H1 (cell line): ENCODE measurements at regions not wholly inside any gene's neighbourhood (a gene's known extent, or its start where the extent isn't known, plus 50 kb on each side); places are given as distances from the start of the nearest gene placed in this dataset.

Experiments
- CTCF ChIA-PET: fragments of 300-600 bp; sonication (Branson Sonifier 250); formaldehyde crosslinking; loops from one replicate; lab custom pipeline; 2021; ENCODE audit not compliant: partially characterized antibody; lab: Charles Lee
- POLR2A ChIA-PET: fragments of 300-600 bp; sonication (Branson Sonifier 250); formaldehyde crosslinking; loops from one replicate; lab custom pipeline; 2021; ENCODE audit warnings: inconsistent platforms; ENCODE audit not compliant: partially characterized antibody; lab: Charles Lee
- DNase-seq, 2 experiments: peaks; one replicate each; pipeline versions ENCODE4 v3.0.0 to v3.0.0-alpha.2; 2010 to 2022; ENCODE audit warnings: low spot score in 2 of 2, low read depth in 1 of 2, mixed read lengths in 1 of 2
- FAIRE-seq: peaks from 2 replicates; lab custom pipeline; 2011; peaks lifted over from hg19 to GRCh38; lab: Jason Lieb, UNC
- H2AFZ ChIP-seq: 2 replicates; pipeline ENCODE4 v1.8.1; 2012; ENCODE audit warnings: low read length, inconsistent platforms
- H2AK5ac ChIP-seq: 2 replicates; pipeline ENCODE4 v1.6.1; 2013; ENCODE audit warnings: low read depth, low read length
- H2BK120ac ChIP-seq: replicated peaks from 2 replicates; pipeline ENCODE3; 2013; ENCODE audit warnings: low read depth, low read length, inconsistent platforms
- H2BK12ac ChIP-seq: 2 replicates; pipeline ENCODE4 v1.6.1; 2013; ENCODE audit warnings: low read depth, low read length
- H2BK15ac ChIP-seq: 2 replicates; pipeline ENCODE4 v1.6.1; 2013; ENCODE audit warnings: low read length
- H2BK20ac ChIP-seq: 2 replicates; pipeline ENCODE4 v1.6.1; 2013; ENCODE audit warnings: low read length
- H2BK5ac ChIP-seq: 2 replicates; pipeline ENCODE4 v1.6.1; 2013; ENCODE audit warnings: low read depth, low read length
- H3K14ac ChIP-seq: 2 replicates; pipeline ENCODE4 v1.6.1; 2013; ENCODE audit warnings: inconsistent platforms; ENCODE audit not compliant: insufficient read length
- H3K18ac ChIP-seq: 2 replicates; pipeline ENCODE4 v1.6.1; 2013; ENCODE audit warnings: low read length; ENCODE audit errors: extremely low read depth
- H3K23ac ChIP-seq: 2 replicates; pipeline ENCODE4 v1.6.1; 2013; ENCODE audit warnings: inconsistent platforms; ENCODE audit not compliant: insufficient read length
- H3K23me2 ChIP-seq: 2 replicates; pipeline ENCODE4 v1.6.1; 2013; ENCODE audit warnings: low read depth, low read length
- H3K27ac ChIP-seq: 2 replicates; pipeline ENCODE4 v1.6.1; 2011; ENCODE audit warnings: low read depth, low read length, inconsistent platforms
- H3K27me3 ChIP-seq, 4 experiments: replicated peaks in 1 of 4; 1 replicate in 1 of 4; 2 replicates in 3 of 4; pipeline versions ENCODE4 v1.6.1 to v1.8.1; 2011 to 2013; ENCODE audit warnings: low read length in 3 of 4, mild to moderate bottlenecking in 3 of 4, inconsistent platforms in 2 of 4, mixed read lengths in 2 of 4, moderate library complexity in 1 of 4; ENCODE audit not compliant: control insufficient read depth in 3 of 4, insufficient read depth in 3 of 4; ENCODE audit errors: extremely low read depth in 1 of 4
- H3K36me3 ChIP-seq, 4 experiments: 2 replicates each; pipeline versions ENCODE4 v1.6.1 to v1.8.1; 2011 to 2013; ENCODE audit warnings: mild to moderate bottlenecking in 4 of 4, low read length in 3 of 4, moderate library complexity in 2 of 4, control low read depth in 1 of 4, inconsistent platforms in 1 of 4; ENCODE audit not compliant: insufficient read depth in 4 of 4, control insufficient read depth in 2 of 4
- H3K4ac ChIP-seq: replicated peaks from 2 replicates; pipeline ENCODE3; 2013; ENCODE audit warnings: low read length, low read depth, mixed read lengths, inconsistent platforms; ENCODE audit not compliant: insufficient read length
- H3K4me1 ChIP-seq, 4 experiments: replicated peaks in 1 of 4; 1 replicate in 1 of 4; 2 replicates in 3 of 4; pipeline versions ENCODE4 v1.6.1 to v1.8.1; 2011 to 2013; ENCODE audit warnings: low read length in 3 of 4, inconsistent platforms in 2 of 4, mixed read lengths in 1 of 4; ENCODE audit not compliant: insufficient read depth in 4 of 4, control insufficient read depth in 3 of 4
- H3K4me2 ChIP-seq, 2 experiments: 2 replicates each; pipeline versions ENCODE4 v1.6.1 to v1.8.1; 2011 to 2013; ENCODE audit warnings: low read depth in 2 of 2, low read length in 2 of 2, control low read depth in 1 of 2, inconsistent platforms in 1 of 2, mild to moderate bottlenecking in 1 of 2; ENCODE audit not compliant: insufficient read depth in 1 of 2
- H3K4me3 ChIP-seq, 4 experiments: fragments of 200-600, 300-600 bp in 1 of 4; sonication (generic), shearing (Covaris generic), sonication (Bioruptor Twin) in 1 of 4; 2 replicates each; pipeline versions ENCODE4 v1.5.1 to v1.8.1; 2011 to 2016; ENCODE audit warnings: low read length in 4 of 4, low read depth in 3 of 4, control low read depth in 2 of 4, inconsistent platforms in 2 of 4, mild to moderate bottlenecking in 2 of 4, mixed read lengths in 1 of 4, moderate library complexity in 1 of 4; ENCODE audit not compliant: insufficient read depth in 2 of 4; ENCODE audit errors: extremely low read depth in 1 of 4
- H3K56ac ChIP-seq: replicated peaks from 2 replicates; pipeline ENCODE3; 2013; ENCODE audit warnings: low read depth, mild to moderate bottlenecking, mixed read lengths, low read length, inconsistent platforms; ENCODE audit not compliant: insufficient read length
- H3K79me1 ChIP-seq: 2 replicates; pipeline ENCODE4 v1.6.1; 2013; ENCODE audit warnings: low read depth, low read length, control low read depth
- H3K79me2 ChIP-seq, 2 experiments: 2 replicates each; pipeline versions ENCODE4 v1.6.1 to v1.8.1; 2012 to 2013; ENCODE audit warnings: low read length in 2 of 2, mild to moderate bottlenecking in 2 of 2, inconsistent platforms in 1 of 2; ENCODE audit not compliant: insufficient read depth in 2 of 2, control insufficient read depth in 1 of 2
- H3K9ac ChIP-seq, 4 experiments: replicated peaks in 1 of 4; 1 replicate in 1 of 4; 2 replicates in 3 of 4; pipeline versions ENCODE4 v1.6.1 to v1.8.1; 2011 to 2013; ENCODE audit warnings: low read depth in 3 of 4, low read length in 3 of 4, control low read depth in 2 of 4, mild to moderate bottlenecking in 2 of 4, moderate library complexity in 2 of 4, inconsistent platforms in 1 of 4; ENCODE audit errors: extremely low read depth in 1 of 4
- H3K9me3 ChIP-seq, 2 experiments: 2 replicates each; pipeline versions ENCODE4 v1.6.1 to v1.8.1; 2012 to 2013; ENCODE audit warnings: mild to moderate bottlenecking in 2 of 2, moderate library complexity in 2 of 2, control low read depth in 1 of 2, inconsistent platforms in 1 of 2, low read depth in 1 of 2, low read length in 1 of 2, mixed read lengths in 1 of 2; ENCODE audit not compliant: insufficient read depth in 2 of 2
- H4K20me1 ChIP-seq, 2 experiments: replicated peaks in 1 of 2; 2 replicates each; pipeline versions ENCODE3 to v1.8.1; 2011 to 2013; ENCODE audit warnings: inconsistent platforms in 2 of 2, low read length in 2 of 2, mild to moderate bottlenecking in 1 of 2; ENCODE audit not compliant: insufficient read depth in 2 of 2, control insufficient read depth in 1 of 2
- H4K5ac ChIP-seq: 2 replicates; pipeline ENCODE4 v1.6.1; 2013; ENCODE audit warnings: low read length, low read depth, mixed read lengths, inconsistent platforms; ENCODE audit not compliant: insufficient read length
- H4K8ac ChIP-seq: 2 replicates; pipeline ENCODE4 v1.8.0; 2013; ENCODE audit warnings: mild to moderate bottlenecking, moderate library complexity, low read length, inconsistent platforms; ENCODE audit not compliant: insufficient read depth; ENCODE audit errors: extremely low read depth
- H4K91ac ChIP-seq: replicated peaks from 2 replicates; pipeline ENCODE3; 2013; ENCODE audit warnings: low read length, mixed read lengths, inconsistent platforms; ENCODE audit not compliant: insufficient read length
- ATF2 ChIP-seq: IDR thresholded peaks from 2 replicates; pipeline ENCODE4 v1.6.1; 2012; ENCODE audit warnings: low read length, inconsistent platforms
- ATF3 ChIP-seq: IDR thresholded peaks from 2 replicates; pipeline ENCODE4 v1.6.1; 2011; ENCODE audit warnings: low read depth, mild to moderate bottlenecking, low read length; ENCODE audit not compliant: insufficient read depth
- CHD2 ChIP-seq: IDR thresholded peaks from 2 replicates; pipeline ENCODE4 v1.6.1; 2012; ENCODE audit warnings: low read length, improper control_type of control experiment
- KDM1A ChIP-seq: fragments of 200-600, 300-600 bp; sonication (generic); IDR thresholded peaks from 2 replicates; pipeline ENCODE4 v1.7.1; 2016; ENCODE audit warnings: mild to moderate bottlenecking, low read length, borderline replicate concordance
- POU5F1 ChIP-seq: IDR thresholded peaks from 2 replicates; pipeline ENCODE4 v1.6.1; 2011; ENCODE audit warnings: low read depth, mild to moderate bottlenecking, low read length, moderate library complexity
- SP2 ChIP-seq: IDR thresholded peaks from 2 replicates; pipeline ENCODE4 v1.6.1; 2012; ENCODE audit warnings: mild to moderate bottlenecking, low read length, inconsistent platforms
- WGBS, 2 experiments: shearing (Covaris generic) in 1 of 2; methylation state at CpG; one replicate each; pipeline versions ENCODE4 v1.1.6 to v1.1.7; 2013 to 2015; ENCODE audit warnings: low lambda C conversion rate in 2 of 2, mixed read lengths in 2 of 2, inconsistent platforms in 1 of 2, low coverage in 1 of 2, missing lambda C conversion rate in 1 of 2; ENCODE audit not compliant: insufficient replicate concordance in 2 of 2, insufficient coverage in 1 of 2, insufficient read length in 1 of 2; ENCODE audit errors: extremely low coverage in 1 of 2, missing lambda C conversion rate in 1 of 2; 5-methylcytosine and 5-hydroxymethylcytosine counted together

GRCh38 chrX:56033495-56034180 is 198.5 kb upstream of the KLF8 start:
- WGBS, 2 experiments: 78% methylated on average over 2 of the region's 2 CpGs; no CpG with 5 or more reads in 1 of the 2 experiments
- no peak for DNase-seq
- Histone ChIP-seq H2BK5ac (no peak overlapping the region), H3K79me1 (no peaks in the 10 kb centered on the region), H3K79me2 (no peaks in the 10 kb centered on the region), H3K27me3 (no peaks in the 10 kb centered on the region), H3K9ac (no peak overlapping the region), H3K27ac (no peak overlapping the region), H3K4ac (no peak overlapping the region), H3K56ac (no peak overlapping the region), H2BK15ac (no peak overlapping the region), H3K23me2 (no peaks in the 10 kb centered on the region), H3K14ac (no peak overlapping the region), H3K4me1 (no peaks in the 10 kb centered on the region), H3K9me3 (no peaks in the 10 kb centered on the region), H3K4me3 (no peak overlapping the region), H4K8ac (no peak overlapping the region), H4K20me1 (no peaks in the 10 kb centered on the region), H2AK5ac (no peak overlapping the region), H4K5ac (no peak overlapping the region), H2AFZ (no peak overlapping the region), H3K4me2 (no peak overlapping the region; a peak in 1 of 4 replicates), H2BK120ac (no peak overlapping the region), H2BK12ac (no peak overlapping the region), H4K91ac (no peak overlapping the region), H3K36me3 (no peaks in the 10 kb centered on the region), H3K18ac (no peak overlapping the region), H3K23ac (no peak overlapping the region), H2BK20ac (no peak overlapping the region)
- CTCF ChIA-PET: no interaction called here
- no peak for FAIRE-seq
- POLR2A ChIA-PET: no interaction called here
- TF ChIP-seq ATF2 (no peak), ATF3 (no peak), CHD2 (no peak), SP2 (no peak), POU5F1 (no peak), KDM1A (no peak)
